SK-N-SH treated with all-trans-retinoic acid at 6 μM for 48 hours (cell line): ENCODE measurements at regions not wholly inside any gene's neighbourhood (a gene's known extent, or its start where the extent isn't known, plus 50 kb on each side); places are given as distances from the start of the nearest gene placed in this dataset.

ENCODE experiments used
- ATAC-seq: fragments of 200-7000 bp; cut with Tn5 transposase; 3 replicates; pipeline ENCODE4 v1.9.1; 2020; ENCODE audit warnings: mild to moderate bottlenecking, moderate library complexity
- ARNTL ChIP-seq: fragments of 450-650 bp; formaldehyde crosslinking; IDR thresholded peaks from 2 replicates; pipeline ENCODE4 v1.5.0; 2020; ENCODE audit warnings: low read depth, mild to moderate bottlenecking, moderate library complexity, borderline replicate concordance
- BACH2 ChIP-seq: fragments of 250-450 bp; sonication (Bioruptor Pico); IDR thresholded peaks from 2 replicates; pipeline ENCODE4 v1.9.0; 2021; ENCODE audit warnings: mild to moderate bottlenecking, borderline replicate concordance
- CSDC2 ChIP-seq: fragments of 250-450 bp; sonication (Bioruptor Pico); IDR thresholded peaks from 2 replicates; pipeline ENCODE4 v1.5.0; 2020; ENCODE audit warnings: mild to moderate bottlenecking, moderate library complexity
- ESRRG ChIP-seq: fragments of 250-450 bp; sonication (Bioruptor Pico); IDR thresholded peaks from 2 replicates; pipeline ENCODE4 v1.6.1; 2021; ENCODE audit warnings: mild to moderate bottlenecking
- GLIS3 ChIP-seq: fragments of 250-450 bp; sonication (Bioruptor Pico); IDR thresholded peaks from 2 replicates; pipeline ENCODE4 v1.5.0; 2020; ENCODE audit warnings: mild to moderate bottlenecking, moderate library complexity
- ISL1 ChIP-seq: fragments of 250-450 bp; sonication (Bioruptor Pico); IDR thresholded peaks from 2 replicates; pipeline ENCODE4 v2.1.2; 2022; ENCODE audit warnings: mild to moderate bottlenecking, moderate library complexity
- OSR1 ChIP-seq: fragments of 250-450 bp; sonication (Bioruptor Pico); IDR thresholded peaks from 2 replicates; pipeline ENCODE4 v1.8.0; 2022; ENCODE audit warnings: moderate library complexity, mild to moderate bottlenecking, inconsistent platforms
- PPARA ChIP-seq: fragments of 250-450 bp; sonication (Bioruptor Pico); IDR thresholded peaks from 2 replicates; pipeline ENCODE4 v1.5.0; 2020; ENCODE audit warnings: mild to moderate bottlenecking, borderline replicate concordance
- RARB ChIP-seq: fragments of 250-450 bp; sonication (Bioruptor Pico); IDR thresholded peaks from 2 replicates; pipeline ENCODE4 v1.8.0; 2021; ENCODE audit warnings: mild to moderate bottlenecking, moderate library complexity
- SNAI2 ChIP-seq: fragments of 250-450 bp; sonication (Bioruptor Pico); IDR thresholded peaks from 2 replicates; pipeline ENCODE4 v1.5.0; 2020; ENCODE audit warnings: mild to moderate bottlenecking, moderate library complexity
- TCF4 ChIP-seq: fragments of 250-450 bp; sonication (Bioruptor Pico); IDR thresholded peaks from 2 replicates; pipeline ENCODE4 v1.8.0; 2021; ENCODE audit warnings: mild to moderate bottlenecking, moderate library complexity, borderline replicate concordance
- TOX ChIP-seq: fragments of 250-450 bp; sonication (Bioruptor Pico); IDR thresholded peaks from 2 replicates; pipeline ENCODE4 v1.8.0; 2021; ENCODE audit warnings: mild to moderate bottlenecking, moderate library complexity, borderline replicate concordance
- ZC3H10 ChIP-seq: fragments of 250-450 bp; sonication (Bioruptor Pico); IDR thresholded peaks from 2 replicates; pipeline ENCODE4 v1.5.1; 2021; ENCODE audit warnings: mild to moderate bottlenecking, moderate library complexity
- ZFP3 ChIP-seq: fragments of 250-450 bp; sonication (Bioruptor Pico); IDR thresholded peaks from 2 replicates; pipeline ENCODE4 v1.5.0; 2020; ENCODE audit warnings: mild to moderate bottlenecking, moderate library complexity
- ZFP30 ChIP-seq: fragments of 450-650 bp; formaldehyde crosslinking; IDR thresholded peaks from 2 replicates; pipeline ENCODE4 v1.5.0; 2022; ENCODE audit warnings: mild to moderate bottlenecking, moderate library complexity
- ZNF8 ChIP-seq: fragments of 450-650 bp; formaldehyde crosslinking; IDR thresholded peaks from 2 replicates; pipeline ENCODE4 v1.5.0; 2020; ENCODE audit warnings: mild to moderate bottlenecking, moderate library complexity
- TF ChIP-seq, protein P1 (sequence below): fragments of 250-450 bp; sonication (Bioruptor Pico); IDR thresholded peaks from 2 replicates; pipeline ENCODE4 v1.5.1; 2020; ENCODE audit warnings: low read depth, mild to moderate bottlenecking, moderate library complexity
- TF ChIP-seq, protein P2 (sequence below): fragments of 250-450 bp; sonication (Bioruptor Pico); IDR thresholded peaks from 2 replicates; pipeline ENCODE4 v1.8.0; 2021; ENCODE audit warnings: low read depth, mild to moderate bottlenecking, moderate library complexity, borderline replicate concordance
- TF ChIP-seq, protein P3 (sequence below): fragments of 250-450 bp; sonication (Bioruptor Pico); IDR thresholded peaks from 2 replicates; pipeline ENCODE4 v1.8.0; 2020; ENCODE audit warnings: mild to moderate bottlenecking, moderate library complexity, borderline replicate concordance
- TF ChIP-seq, protein P4 (sequence below): fragments of 250-450 bp; sonication (Bioruptor Pico); IDR thresholded peaks from 2 replicates; pipeline ENCODE4 v1.5.1; 2021; ENCODE audit warnings: mild to moderate bottlenecking, moderate library complexity
- TF ChIP-seq, protein P5 (sequence below): fragments of 250-450 bp; sonication (Bioruptor Pico); IDR thresholded peaks from 2 replicates; pipeline ENCODE4 v1.5.0; 2020; ENCODE audit warnings: mild to moderate bottlenecking, moderate library complexity

DNA sequence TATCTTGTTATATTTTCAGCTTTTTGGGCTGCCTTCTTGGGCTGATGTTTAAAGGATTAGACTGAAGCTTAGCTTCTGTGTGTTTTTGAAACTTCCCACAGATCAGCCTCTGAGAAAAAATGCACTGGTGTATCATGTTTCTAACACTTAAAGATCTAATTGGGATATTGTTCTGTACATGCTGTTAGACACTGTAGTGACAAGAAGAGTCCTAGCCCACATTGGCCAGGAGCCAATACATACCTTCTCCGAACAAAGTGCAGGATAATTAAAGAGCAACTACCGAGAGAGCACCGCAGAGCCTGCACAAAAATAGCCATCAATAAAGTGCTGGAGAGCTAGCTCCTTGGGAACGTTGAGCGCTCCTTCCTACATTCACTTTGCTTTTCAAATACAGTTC, 289.4 kb upstream of the SP8 start:
- no peak for ATAC-seq
- TF ChIP-seq ARNTL (CRISPR knock-in tag) (no peak), ZFP30 (CRISPR knock-in tag) (no peak), TCF4 (no peak), RARB (no peak), ZFP3 (no peak), TOX (no peak), ZC3H10 (CRISPR knock-in tag) (no peak), CSDC2 (CRISPR knock-in tag) (no peak), OSR1 (no peak), ESRRG (CRISPR knock-in tag) (no peak)
- TF ChIP-seq, protein P1, sequence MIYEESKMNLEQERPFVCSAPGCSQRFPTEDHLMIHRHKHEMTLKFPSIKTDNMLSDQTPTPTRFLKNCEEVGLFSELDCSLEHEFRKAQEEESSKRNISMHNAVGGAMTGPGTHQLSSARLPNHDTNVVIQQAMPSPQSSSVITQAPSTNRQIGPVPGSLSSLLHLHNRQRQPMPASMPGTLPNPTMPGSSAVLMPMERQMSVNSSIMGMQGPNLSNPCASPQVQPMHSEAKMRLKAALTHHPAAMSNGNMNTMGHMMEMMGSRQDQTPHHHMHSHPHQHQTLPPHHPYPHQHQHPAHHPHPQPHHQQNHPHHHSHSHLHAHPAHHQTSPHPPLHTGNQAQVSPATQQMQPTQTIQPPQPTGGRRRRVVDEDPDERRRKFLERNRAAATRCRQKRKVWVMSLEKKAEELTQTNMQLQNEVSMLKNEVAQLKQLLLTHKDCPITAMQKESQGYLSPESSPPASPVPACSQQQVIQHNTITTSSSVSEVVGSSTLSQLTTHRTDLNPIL, result no peak
- TF ChIP-seq, protein P2, sequence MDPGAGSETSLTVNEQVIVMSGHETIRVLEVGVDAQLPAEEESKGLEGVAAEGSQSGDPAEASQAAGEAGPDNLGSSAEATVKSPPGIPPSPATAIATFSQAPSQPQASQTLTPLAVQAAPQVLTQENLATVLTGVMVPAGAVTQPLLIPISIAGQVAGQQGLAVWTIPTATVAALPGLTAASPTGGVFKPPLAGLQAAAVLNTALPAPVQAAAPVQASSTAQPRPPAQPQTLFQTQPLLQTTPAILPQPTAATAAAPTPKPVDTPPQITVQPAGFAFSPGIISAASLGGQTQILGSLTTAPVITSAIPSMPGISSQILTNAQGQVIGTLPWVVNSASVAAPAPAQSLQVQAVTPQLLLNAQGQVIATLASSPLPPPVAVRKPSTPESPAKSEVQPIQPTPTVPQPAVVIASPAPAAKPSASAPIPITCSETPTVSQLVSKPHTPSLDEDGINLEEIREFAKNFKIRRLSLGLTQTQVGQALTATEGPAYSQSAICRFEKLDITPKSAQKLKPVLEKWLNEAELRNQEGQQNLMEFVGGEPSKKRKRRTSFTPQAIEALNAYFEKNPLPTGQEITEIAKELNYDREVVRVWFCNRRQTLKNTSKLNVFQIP (CRISPR knock-in tag), result no peak
- TF ChIP-seq, protein P3, sequence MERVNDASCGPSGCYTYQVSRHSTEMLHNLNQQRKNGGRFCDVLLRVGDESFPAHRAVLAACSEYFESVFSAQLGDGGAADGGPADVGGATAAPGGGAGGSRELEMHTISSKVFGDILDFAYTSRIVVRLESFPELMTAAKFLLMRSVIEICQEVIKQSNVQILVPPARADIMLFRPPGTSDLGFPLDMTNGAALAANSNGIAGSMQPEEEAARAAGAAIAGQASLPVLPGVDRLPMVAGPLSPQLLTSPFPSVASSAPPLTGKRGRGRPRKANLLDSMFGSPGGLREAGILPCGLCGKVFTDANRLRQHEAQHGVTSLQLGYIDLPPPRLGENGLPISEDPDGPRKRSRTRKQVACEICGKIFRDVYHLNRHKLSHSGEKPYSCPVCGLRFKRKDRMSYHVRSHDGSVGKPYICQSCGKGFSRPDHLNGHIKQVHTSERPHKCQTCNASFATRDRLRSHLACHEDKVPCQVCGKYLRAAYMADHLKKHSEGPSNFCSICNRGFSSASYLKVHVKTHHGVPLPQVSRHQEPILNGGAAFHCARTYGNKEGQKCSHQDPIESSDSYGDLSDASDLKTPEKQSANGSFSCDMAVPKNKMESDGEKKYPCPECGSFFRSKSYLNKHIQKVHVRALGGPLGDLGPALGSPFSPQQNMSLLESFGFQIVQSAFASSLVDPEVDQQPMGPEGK (CRISPR knock-in tag), result no peak
- TF ChIP-seq, protein P4, sequence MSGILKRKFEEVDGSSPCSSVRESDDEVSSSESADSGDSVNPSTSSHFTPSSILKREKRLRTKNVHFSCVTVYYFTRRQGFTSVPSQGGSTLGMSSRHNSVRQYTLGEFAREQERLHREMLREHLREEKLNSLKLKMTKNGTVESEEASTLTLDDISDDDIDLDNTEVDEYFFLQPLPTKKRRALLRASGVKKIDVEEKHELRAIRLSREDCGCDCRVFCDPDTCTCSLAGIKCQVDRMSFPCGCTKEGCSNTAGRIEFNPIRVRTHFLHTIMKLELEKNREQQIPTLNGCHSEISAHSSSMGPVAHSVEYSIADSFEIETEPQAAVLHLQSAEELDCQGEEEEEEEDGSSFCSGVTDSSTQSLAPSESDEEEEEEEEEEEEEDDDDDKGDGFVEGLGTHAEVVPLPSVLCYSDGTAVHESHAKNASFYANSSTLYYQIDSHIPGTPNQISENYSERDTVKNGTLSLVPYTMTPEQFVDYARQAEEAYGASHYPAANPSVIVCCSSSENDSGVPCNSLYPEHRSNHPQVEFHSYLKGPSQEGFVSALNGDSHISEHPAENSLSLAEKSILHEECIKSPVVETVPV (CRISPR knock-in tag), result no peak
- TF ChIP-seq, all 23 proteins: peak for 0

DNA sequence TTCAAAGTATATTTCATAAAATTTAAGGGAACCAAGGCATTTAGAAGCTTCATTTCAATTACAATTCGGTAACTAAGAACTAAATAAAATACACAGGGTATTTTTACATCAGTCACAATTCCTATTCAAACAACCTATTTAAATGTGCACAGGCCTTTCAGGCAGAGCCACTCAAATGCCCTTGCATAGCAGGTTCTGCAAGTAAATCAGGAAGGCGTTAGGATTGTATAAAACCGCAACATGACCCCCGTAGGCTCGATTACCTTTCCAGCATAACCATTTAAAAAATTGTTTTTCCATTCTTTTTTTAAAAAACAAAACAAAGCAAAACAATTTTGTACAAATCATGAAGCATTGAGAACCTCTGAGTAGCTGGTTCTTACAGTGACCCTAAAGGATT, 289.9 kb upstream of the SP8 start:
- no peak for ATAC-seq
- TF ChIP-seq, protein P2 (CRISPR knock-in tag), result no peak
- TF ChIP-seq RARB, result no peak
- no peak for TF ChIP-seq ZFP3
- TF ChIP-seq, protein P1, result no peak
- no peak for TF ChIP-seq SNAI2 (CRISPR knock-in tag)
- no peak for TF ChIP-seq ZFP30 (CRISPR knock-in tag)
- TF ChIP-seq, protein P5, sequence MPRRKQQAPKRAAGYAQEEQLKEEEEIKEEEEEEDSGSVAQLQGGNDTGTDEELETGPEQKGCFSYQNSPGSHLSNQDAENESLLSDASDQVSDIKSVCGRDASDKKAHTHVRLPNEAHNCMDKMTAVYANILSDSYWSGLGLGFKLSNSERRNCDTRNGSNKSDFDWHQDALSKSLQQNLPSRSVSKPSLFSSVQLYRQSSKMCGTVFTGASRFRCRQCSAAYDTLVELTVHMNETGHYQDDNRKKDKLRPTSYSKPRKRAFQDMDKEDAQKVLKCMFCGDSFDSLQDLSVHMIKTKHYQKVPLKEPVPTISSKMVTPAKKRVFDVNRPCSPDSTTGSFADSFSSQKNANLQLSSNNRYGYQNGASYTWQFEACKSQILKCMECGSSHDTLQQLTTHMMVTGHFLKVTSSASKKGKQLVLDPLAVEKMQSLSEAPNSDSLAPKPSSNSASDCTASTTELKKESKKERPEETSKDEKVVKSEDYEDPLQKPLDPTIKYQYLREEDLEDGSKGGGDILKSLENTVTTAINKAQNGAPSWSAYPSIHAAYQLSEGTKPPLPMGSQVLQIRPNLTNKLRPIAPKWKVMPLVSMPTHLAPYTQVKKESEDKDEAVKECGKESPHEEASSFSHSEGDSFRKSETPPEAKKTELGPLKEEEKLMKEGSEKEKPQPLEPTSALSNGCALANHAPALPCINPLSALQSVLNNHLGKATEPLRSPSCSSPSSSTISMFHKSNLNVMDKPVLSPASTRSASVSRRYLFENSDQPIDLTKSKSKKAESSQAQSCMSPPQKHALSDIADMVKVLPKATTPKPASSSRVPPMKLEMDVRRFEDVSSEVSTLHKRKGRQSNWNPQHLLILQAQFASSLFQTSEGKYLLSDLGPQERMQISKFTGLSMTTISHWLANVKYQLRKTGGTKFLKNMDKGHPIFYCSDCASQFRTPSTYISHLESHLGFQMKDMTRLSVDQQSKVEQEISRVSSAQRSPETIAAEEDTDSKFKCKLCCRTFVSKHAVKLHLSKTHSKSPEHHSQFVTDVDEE (CRISPR knock-in tag), result no peak

DNA sequence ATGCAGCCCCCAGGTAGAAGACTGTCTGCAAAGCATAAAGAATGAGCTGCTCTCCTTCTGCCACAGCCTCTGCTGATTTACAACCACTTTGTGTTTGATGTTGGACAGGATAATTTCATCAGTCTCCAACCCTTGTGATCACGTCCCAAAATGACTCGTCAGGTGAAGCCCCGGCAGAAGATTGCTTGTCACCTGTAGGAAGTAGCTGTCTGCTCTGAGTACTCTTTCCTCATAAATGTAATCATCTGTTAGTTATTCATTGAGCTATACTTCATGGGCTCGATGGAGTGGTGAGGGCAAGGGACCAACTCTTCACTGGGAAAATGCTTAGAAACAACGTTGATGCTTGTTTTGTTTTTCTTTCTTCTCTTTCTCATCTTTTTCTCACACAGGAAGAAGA, 290.9 kb upstream of the SP8 start:
- ATAC-seq, result no peak
- TF ChIP-seq GLIS3 (CRISPR knock-in tag) (no peak), PPARA (no peak), ZFP3 (no peak), BACH2 (CRISPR knock-in tag) (no peak), ZNF8 (CRISPR knock-in tag) (no peak), ISL1 (CRISPR knock-in tag) (no peak), SNAI2 (CRISPR knock-in tag) (no peak), TOX (no peak)
- TF ChIP-seq, protein P2 (CRISPR knock-in tag), result no peak
- TF ChIP-seq, protein P5 (CRISPR knock-in tag), result no peak
- TF ChIP-seq, all 23 proteins: peak for 0
